Upper lobe of left lung (tissue), 6 donors: ENCODE measurements at regions not wholly inside any gene's neighbourhood (a gene's known extent, or its start where the extent isn't known, plus 50 kb on each side); places are given as distances from the start of the nearest gene placed in this dataset.
A peak's percentile ranks its signal among the peaks of the same experiment; 100 is the strongest.

Source experiments
- ATAC-seq, 2 donors: fragments of 200-7000 bp; cut with Tn5 transposase; one replicate each; pipeline ENCODE4 v1.9.1; 2022; ENCODE audit warnings: mild to moderate bottlenecking in 2 of 2, moderate library complexity in 2 of 2; ENCODE audit not compliant: low FRiP score in 2 of 2
- DNase-seq, 2 donors: peaks; one replicate each; pipeline ENCODE4 v3.0.0-alpha.2; 2019 to 2020
- H3K27ac ChIP-seq, 4 donors: fragments of 200-600 bp; sonication (generic); one replicate each; pipeline ENCODE4 v1.5.1; 2016 to 2019
- H3K27me3 ChIP-seq, 4 donors: fragments of 200-600 bp; sonication (generic); one replicate each; pipeline ENCODE4 v1.5.1; 2017 to 2019
- H3K36me3 ChIP-seq, 4 donors: fragments of 200-600 bp; sonication (generic); one replicate each; pipeline ENCODE4 v1.5.1; 2016 to 2019
- H3K4me1 ChIP-seq, 4 donors: fragments of 200-600 bp; sonication (generic); one replicate each; pipeline ENCODE4 v1.5.1; 2018 to 2019
- H3K4me3 ChIP-seq, 4 donors: fragments of 200-600 bp; sonication (generic); one replicate each; pipeline ENCODE4 v1.5.1; 2017 to 2019; ENCODE audit warnings: mild to moderate bottlenecking in 2 of 4, moderate library complexity in 1 of 4
- H3K9me3 ChIP-seq, 4 donors: fragments of 200-600 bp; sonication (generic); one replicate each; pipeline ENCODE4 v1.5.1; 2018 to 2019
- EP300 ChIP-seq, 4 donors: sonication (generic); formaldehyde crosslinking; IDR thresholded peaks; one replicate each; pipeline ENCODE4 v1.5.1; 2017; ENCODE audit warnings: antibody characterized with exemption in 4 of 4, control low read depth in 2 of 4
- POLR2A ChIP-seq, 4 donors: fragments of 450-650 bp; IDR thresholded peaks; one replicate each; pipeline ENCODE4 v1.5.1; 2016 to 2017; ENCODE audit warnings: antibody characterized with exemption in 4 of 4, mild to moderate bottlenecking in 2 of 4
- POLR2AphosphoS5 ChIP-seq, 2 donors: sonication (generic); formaldehyde crosslinking; IDR thresholded peaks; one replicate each; pipeline ENCODE4 v1.5.1; 2017; ENCODE audit warnings: antibody characterized with exemption in 2 of 2
- WGBS, 2 donors: methylation state at CpG; one replicate each; pipeline ENCODE4 v1.1.5; 2017 to 2018; 5-methylcytosine and 5-hydroxymethylcytosine counted together
- TF ChIP-seq, protein P1 (sequence below), 6 experiments: fragments of 450-650 bp in 4 of 6; fragments of 200-600 bp in 2 of 6; sonication (generic) in 2 of 6; IDR thresholded peaks; one replicate each; pipeline ENCODE4 v1.5.1; 2016 to 2019; ENCODE audit warnings: antibody characterized with exemption in 6 of 6
- donor health status: DM: no; HTN: no; CAD: no; lungs with moderate emphysema.
- donor health status: DM: no; HTN: yes; CAD: no; lungs with severe emphysema.

DNA sequence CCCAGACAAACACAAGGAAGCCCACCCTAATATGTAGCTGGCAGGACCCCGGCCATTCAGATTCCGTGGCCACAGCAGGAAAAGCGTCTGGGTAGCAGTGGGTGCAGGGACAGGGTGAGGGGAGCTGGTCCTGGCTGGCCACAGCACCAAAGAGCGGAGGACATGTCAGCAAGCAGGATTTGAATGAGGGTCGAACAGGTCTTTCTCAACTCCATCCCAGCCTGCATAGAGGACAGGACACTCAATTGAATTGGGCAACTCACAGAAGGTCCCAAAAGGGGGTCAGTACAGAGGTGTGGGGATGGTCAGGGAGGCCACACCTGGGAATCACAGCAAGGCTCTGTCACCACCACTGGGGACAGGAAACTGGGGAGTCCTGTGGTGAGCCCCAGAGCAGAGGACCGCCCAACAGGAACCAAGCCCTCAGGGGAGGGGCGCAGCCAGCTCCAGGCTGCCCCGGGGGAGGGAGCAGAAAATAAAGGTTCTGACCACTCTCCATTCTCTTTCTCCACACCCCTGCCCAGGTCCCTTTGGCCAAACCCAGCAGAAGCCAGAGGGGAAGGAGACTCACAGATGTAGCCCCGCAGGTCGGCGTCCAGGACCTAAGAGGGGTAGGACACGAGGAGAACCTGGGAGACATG lies 108.7 kb upstream of the PPP2R2D start:
- peak in 1 of 2 donors; percentile 47 for ATAC-seq
- H3K9me3 ChIP-seq, result peaks cover 0 to 4% (median 4%) of the 10 kb centered on the region in 4 donors
- TF ChIP-seq POLR2A (IDR thresholded peaks at IDR 0.05), result no peak
- TF ChIP-seq, protein P1, sequence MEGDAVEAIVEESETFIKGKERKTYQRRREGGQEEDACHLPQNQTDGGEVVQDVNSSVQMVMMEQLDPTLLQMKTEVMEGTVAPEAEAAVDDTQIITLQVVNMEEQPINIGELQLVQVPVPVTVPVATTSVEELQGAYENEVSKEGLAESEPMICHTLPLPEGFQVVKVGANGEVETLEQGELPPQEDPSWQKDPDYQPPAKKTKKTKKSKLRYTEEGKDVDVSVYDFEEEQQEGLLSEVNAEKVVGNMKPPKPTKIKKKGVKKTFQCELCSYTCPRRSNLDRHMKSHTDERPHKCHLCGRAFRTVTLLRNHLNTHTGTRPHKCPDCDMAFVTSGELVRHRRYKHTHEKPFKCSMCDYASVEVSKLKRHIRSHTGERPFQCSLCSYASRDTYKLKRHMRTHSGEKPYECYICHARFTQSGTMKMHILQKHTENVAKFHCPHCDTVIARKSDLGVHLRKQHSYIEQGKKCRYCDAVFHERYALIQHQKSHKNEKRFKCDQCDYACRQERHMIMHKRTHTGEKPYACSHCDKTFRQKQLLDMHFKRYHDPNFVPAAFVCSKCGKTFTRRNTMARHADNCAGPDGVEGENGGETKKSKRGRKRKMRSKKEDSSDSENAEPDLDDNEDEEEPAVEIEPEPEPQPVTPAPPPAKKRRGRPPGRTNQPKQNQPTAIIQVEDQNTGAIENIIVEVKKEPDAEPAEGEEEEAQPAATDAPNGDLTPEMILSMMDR (IDR thresholded peaks at IDR 0.05), result no peak
- no peak for TF ChIP-seq EP300 (IDR thresholded peaks at IDR 0.05)
- no peak for TF ChIP-seq POLR2AphosphoS5 (IDR thresholded peaks at IDR 0.05)
- DNase-seq, result peak in 1 of 2 donors; percentile 6
- H3K27ac ChIP-seq, result no peak overlapping the region
- H3K4me1 ChIP-seq, result no peaks in the 10 kb centered on the region
- no peaks in the 10 kb centered on the region for H3K27me3 ChIP-seq
- H3K36me3 ChIP-seq, result no peaks in the 10 kb centered on the region
- WGBS, 2 donors, result 78 to 81% methylated on average over 12 of the region's 12 CpGs
- no peak overlapping the region for H3K4me3 ChIP-seq

DNA sequence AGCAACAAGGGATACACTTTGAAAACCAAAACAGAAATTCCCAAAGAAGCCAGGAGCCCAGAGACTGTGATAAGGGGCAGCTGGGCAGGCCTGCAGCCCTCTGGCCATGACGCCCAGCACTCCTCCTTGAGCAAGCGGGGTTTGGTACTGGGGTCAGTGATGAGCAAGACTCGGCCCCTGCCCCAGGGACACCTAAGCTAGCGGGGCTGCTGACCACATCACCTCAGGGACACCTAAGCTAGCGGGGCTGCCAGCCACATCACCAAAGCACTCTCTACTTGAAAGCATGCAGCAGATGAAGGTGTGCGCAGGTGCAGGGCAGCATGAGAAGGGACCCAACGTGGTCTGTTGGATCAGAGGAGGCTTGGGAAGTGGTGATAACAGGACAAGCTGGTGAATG lies 108.0 kb upstream of the PPP2R2D start:
- H3K4me1 ChIP-seq, result no peaks in the 10 kb centered on the region
- 80 to 84% methylated on average over 6 to 7 of the region's 7 CpGs for WGBS, 2 donors
- peaks cover 0 to 10% (median 8%) of the 10 kb centered on the region in 4 donors for H3K9me3 ChIP-seq
- no peak overlapping the region for H3K27ac ChIP-seq
- no peak overlapping the region for H3K4me3 ChIP-seq
- H3K27me3 ChIP-seq, result no peaks in the 10 kb centered on the region
- DNase-seq (peak in 1 of 2 donors; percentile 15), ATAC-seq (no peak)
- no peaks in the 10 kb centered on the region for H3K36me3 ChIP-seq
- TF ChIP-seq, protein P1 (IDR thresholded peaks at IDR 0.05), result no peak
- no peak for TF ChIP-seq POLR2A (IDR thresholded peaks at IDR 0.05)
- TF ChIP-seq POLR2AphosphoS5 (IDR thresholded peaks at IDR 0.05), result no peak
- no peak for TF ChIP-seq EP300 (IDR thresholded peaks at IDR 0.05)

DNA sequence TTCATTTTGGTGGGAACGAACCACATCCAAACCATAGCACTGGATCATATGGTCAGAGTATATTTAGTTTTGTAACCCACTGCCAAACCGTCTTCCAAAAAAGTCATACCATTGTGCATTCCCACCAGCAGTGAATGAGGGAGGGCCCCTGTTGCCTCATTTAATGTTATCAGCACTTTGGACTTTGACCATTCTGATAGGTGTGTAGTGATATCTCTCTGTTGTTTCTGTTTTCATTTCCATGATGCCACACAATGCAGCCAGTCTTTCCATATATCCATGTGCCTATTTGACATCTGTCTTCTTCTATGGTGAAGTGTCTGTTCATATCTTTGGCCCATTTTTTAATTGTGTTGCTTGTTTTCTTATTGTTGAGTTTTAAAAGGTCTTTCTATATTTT lies 105.0 kb upstream of the PPP2R2D start:
- no peak overlapping the region for H3K27ac ChIP-seq
- no peaks in the 10 kb centered on the region for H3K4me1 ChIP-seq
- H3K4me3 ChIP-seq, result no peak overlapping the region
- peaks cover 8 to 29% (median 17%) of the 10 kb centered on the region in 4 donors for H3K9me3 ChIP-seq
- no peak for TF ChIP-seq POLR2AphosphoS5 (IDR thresholded peaks at IDR 0.05)
- no peak for TF ChIP-seq POLR2A (IDR thresholded peaks at IDR 0.05)
- no peak for TF ChIP-seq EP300 (IDR thresholded peaks at IDR 0.05)
- TF ChIP-seq, protein P1 (IDR thresholded peaks at IDR 0.05), result no peak
- H3K27me3 ChIP-seq, result no peaks in the 10 kb centered on the region
- DNase-seq (no peak), ATAC-seq (no peak)
- H3K36me3 ChIP-seq, result no peaks in the 10 kb centered on the region
- WGBS, 2 donors, result 93 to 100% methylated on average over 2 of the region's 2 CpGs

DNA sequence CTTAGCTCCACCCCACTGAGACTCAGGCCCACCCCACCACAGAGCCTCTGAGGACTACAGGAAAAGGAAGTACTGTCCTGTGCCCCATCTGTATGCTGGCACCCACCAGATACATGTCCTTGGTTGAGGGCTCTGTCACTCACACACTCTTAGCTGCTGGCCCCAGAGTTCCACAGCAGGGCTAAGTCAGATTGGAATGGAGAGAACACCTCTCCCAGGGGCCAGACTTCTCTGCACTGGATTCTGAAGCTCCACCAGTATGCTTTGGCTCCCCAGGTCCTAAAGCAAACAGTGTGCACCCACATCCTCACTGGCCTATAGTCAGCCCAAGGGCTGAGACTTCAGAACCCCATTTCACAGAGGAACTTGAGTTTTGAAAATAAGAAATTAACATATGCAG lies 103.2 kb upstream of the PPP2R2D start:
- no peak overlapping the region for H3K27ac ChIP-seq
- DNase-seq (peak in 1 of 2 donors; percentile 5), ATAC-seq (no peak)
- no peaks in the 10 kb centered on the region for H3K4me1 ChIP-seq
- no peaks in the 10 kb centered on the region for H3K36me3 ChIP-seq
- H3K27me3 ChIP-seq, result no peaks in the 10 kb centered on the region
- H3K4me3 ChIP-seq, result no peak overlapping the region
- TF ChIP-seq EP300 (IDR thresholded peaks at IDR 0.05) (no peak), POLR2A (IDR thresholded peaks at IDR 0.05) (no peak), POLR2AphosphoS5 (IDR thresholded peaks at IDR 0.05) (no peak)
- TF ChIP-seq, protein P1 (IDR thresholded peaks at IDR 0.05), result no peak
- peaks cover 8 to 29% (median 17%) of the 10 kb centered on the region in 4 donors for H3K9me3 ChIP-seq

DNA sequence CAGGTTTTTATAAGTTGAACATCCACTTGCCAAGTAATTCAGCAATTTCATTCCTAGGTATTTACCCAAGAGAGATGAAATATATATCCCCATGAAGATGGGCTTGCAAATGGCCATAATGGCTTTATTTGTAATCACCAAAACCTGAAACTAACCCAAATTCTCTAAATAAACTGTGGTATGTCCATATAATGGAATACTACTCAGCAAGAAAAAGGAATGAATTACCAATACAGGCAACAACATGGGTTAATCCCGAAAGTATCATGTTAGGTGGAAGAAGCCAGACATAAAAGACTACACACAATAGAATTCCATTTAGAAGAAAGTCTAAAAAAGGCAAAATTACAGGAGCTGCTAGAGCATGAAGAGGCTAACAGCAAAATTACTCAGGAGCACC lies 101.4 kb upstream of the PPP2R2D start:
- H3K27ac ChIP-seq, result no peak overlapping the region
- TF ChIP-seq POLR2A (IDR thresholded peaks at IDR 0.05) (no peak), EP300 (IDR thresholded peaks at IDR 0.05) (no peak), POLR2AphosphoS5 (IDR thresholded peaks at IDR 0.05) (no peak)
- TF ChIP-seq, protein P1 (IDR thresholded peaks at IDR 0.05), result no peak
- H3K4me1 ChIP-seq, result no peaks in the 10 kb centered on the region
- ATAC-seq (no peak), DNase-seq (no peak)
- peaks cover 8 to 29% (median 17%) of the 10 kb centered on the region in 4 donors for H3K9me3 ChIP-seq
- no peak overlapping the region for H3K4me3 ChIP-seq
- H3K27me3 ChIP-seq, result no peaks in the 10 kb centered on the region
- WGBS, 2 donors, result 59 to 67% methylated on average over 1 of the region's 1 CpG
- H3K36me3 ChIP-seq, result no peaks in the 10 kb centered on the region
